ENCODE measurements at regions not wholly inside any gene's neighbourhood (a gene's known extent, or its start where the extent isn't known, plus 50 kb on each side); places are given as distances from the start of the nearest gene placed in this dataset.

GRCh38 chr2:14516844-14517243, 115.7 kb upstream of the LRATD1 start:
- DNase-seq, result no peak
- Mint-ChIP-seq H3K36me3 (ENCODE audit: insufficient read depth in 1 of 3, low read depth in 3 of 3) (no peaks in the 10 kb centered on the region), H3K4me3 (no peak overlapping the region)

More at GRCh38 chr2:14516844-14517243, 115.7 kb upstream of the LRATD1 start:
- H4K5ac ChIP-seq (ENCODE audit: insufficient read length, low read depth, low read length), result no peak overlapping the region
- no peak overlapping the region for H2BK20ac ChIP-seq (ENCODE audit: low read depth, low read length, poor library complexity, severe bottlenecking)
- Mint-ChIP-seq H3K27ac (no peak overlapping the region), H3K9me3 (no peaks in the 10 kb centered on the region), H3K27me3 (ENCODE audit: low read depth) (peaks cover 5% of the 10 kb centered on the region; the same call in 1 of the 2 replicates), H3K4me1 (peaks cover 15 to 18% of the 10 kb centered on the region in 2 experiments)
- no peak overlapping the region for H3K14ac ChIP-seq (ENCODE audit: insufficient read depth, low read length)
- no peak overlapping the region for H3K9ac ChIP-seq (ENCODE audit: extremely low read depth, insufficient read length, low read length)
- H3K9me3 ChIP-seq (ENCODE audit: control insufficient read depth, low read depth, low read length), result no peaks in the 10 kb centered on the region
- no peaks in the 10 kb centered on the region for H4K20me1 ChIP-seq (ENCODE audit: control insufficient read depth, insufficient read depth, insufficient read length)
- no peaks in the 10 kb centered on the region for H3K79me1 ChIP-seq (ENCODE audit: insufficient read depth, low read depth, low read length, poor library complexity, severe bottlenecking)
- no peak overlapping the region for H4K8ac ChIP-seq (replicated peaks; ENCODE audit: insufficient read length, low read depth, low read length)
- H3K27ac ChIP-seq (ENCODE audit: insufficient read length, low read depth, low read length), result no peak overlapping the region
- H2AK5ac ChIP-seq (ENCODE audit: insufficient read length, low read length), result no peak overlapping the region
- no peak overlapping the region for H3K18ac ChIP-seq (ENCODE audit: insufficient read length, low read depth, low read length)
- TF ChIP-seq, protein P1, sequence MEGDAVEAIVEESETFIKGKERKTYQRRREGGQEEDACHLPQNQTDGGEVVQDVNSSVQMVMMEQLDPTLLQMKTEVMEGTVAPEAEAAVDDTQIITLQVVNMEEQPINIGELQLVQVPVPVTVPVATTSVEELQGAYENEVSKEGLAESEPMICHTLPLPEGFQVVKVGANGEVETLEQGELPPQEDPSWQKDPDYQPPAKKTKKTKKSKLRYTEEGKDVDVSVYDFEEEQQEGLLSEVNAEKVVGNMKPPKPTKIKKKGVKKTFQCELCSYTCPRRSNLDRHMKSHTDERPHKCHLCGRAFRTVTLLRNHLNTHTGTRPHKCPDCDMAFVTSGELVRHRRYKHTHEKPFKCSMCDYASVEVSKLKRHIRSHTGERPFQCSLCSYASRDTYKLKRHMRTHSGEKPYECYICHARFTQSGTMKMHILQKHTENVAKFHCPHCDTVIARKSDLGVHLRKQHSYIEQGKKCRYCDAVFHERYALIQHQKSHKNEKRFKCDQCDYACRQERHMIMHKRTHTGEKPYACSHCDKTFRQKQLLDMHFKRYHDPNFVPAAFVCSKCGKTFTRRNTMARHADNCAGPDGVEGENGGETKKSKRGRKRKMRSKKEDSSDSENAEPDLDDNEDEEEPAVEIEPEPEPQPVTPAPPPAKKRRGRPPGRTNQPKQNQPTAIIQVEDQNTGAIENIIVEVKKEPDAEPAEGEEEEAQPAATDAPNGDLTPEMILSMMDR (conservative IDR thresholded peaks at IDR 0.05), result no peak
- no peaks in the 10 kb centered on the region for H3K4me1 ChIP-seq (ENCODE audit: insufficient read depth, low read length)
- no peaks in the 10 kb centered on the region for H3K23me2 ChIP-seq (ENCODE audit: insufficient read length, low read depth, low read length, poor library complexity, severe bottlenecking)
- H2AFZ ChIP-seq (ENCODE audit: low read length), result no peak overlapping the region
- no peak overlapping the region for H4K91ac ChIP-seq (ENCODE audit: insufficient read length, low read depth, low read length)
- no peak overlapping the region for H3K4me2 ChIP-seq (ENCODE audit: insufficient read depth, insufficient read length, low read length)
- H2BK15ac ChIP-seq (ENCODE audit: low read depth, low read length), result no peak overlapping the region
- no CpG with 5 or more reads among the region's 1 CpG for WGBS (ENCODE audit: extremely low coverage, insufficient read length, low lambda C conversion rate)
- H2BK5ac ChIP-seq (ENCODE audit: insufficient read length, low read length), result no peak overlapping the region
- H3K56ac ChIP-seq (ENCODE audit: insufficient read length, low read depth, low read length), result no peak overlapping the region
- H2BK12ac ChIP-seq (ENCODE audit: insufficient read length, low read depth, low read length), result no peak overlapping the region
- no peak overlapping the region for H2BK120ac ChIP-seq (ENCODE audit: low read depth, low read length, poor library complexity, severe bottlenecking)
- no peaks in the 10 kb centered on the region for H3K79me2 ChIP-seq (ENCODE audit: insufficient read depth, low read length)
- H3K4ac ChIP-seq (ENCODE audit: low read depth, low read length), result no peak overlapping the region
- H3K23ac ChIP-seq (ENCODE audit: insufficient read length, low read depth, low read length), result no peak overlapping the region
- no peak overlapping the region for H3T11ph ChIP-seq (ENCODE audit: low read length)
- no peaks in the 10 kb centered on the region for H3K27me3 ChIP-seq (ENCODE audit: insufficient read depth, low read length)
